ENCODE measurements at regions not wholly inside any gene's neighbourhood (a gene's known extent, or its start where the extent isn't known, plus 50 kb on each side); places are given as distances from the start of the nearest gene placed in this dataset.

DNA sequence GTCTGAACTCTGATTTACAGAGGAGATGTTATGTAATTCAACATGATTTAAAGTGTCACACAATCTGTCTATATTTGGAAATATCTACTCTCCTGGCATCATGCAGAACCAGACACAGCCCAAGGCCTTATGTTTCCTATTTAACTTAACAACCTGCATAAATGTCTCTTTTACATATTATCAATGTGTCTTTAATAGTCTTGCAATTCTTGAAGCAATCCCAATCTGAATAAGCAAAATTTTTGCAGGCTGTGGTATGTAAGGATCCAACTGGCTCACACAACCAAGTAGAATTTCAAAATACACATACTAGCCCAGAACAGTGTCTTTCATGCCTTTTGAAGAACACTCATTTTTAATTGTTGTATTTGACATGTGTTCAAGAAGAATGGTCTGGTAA is 443.2 kb downstream of the MAFB start:
- Histone ChIP-seq H3K4me3 (ENCODE audit: low read depth, low read length) (no peak overlapping the region), H3K27ac (ENCODE audit: low read depth, low read length) (no peak overlapping the region), H3K27me3 (ENCODE audit: insufficient read depth, low read length) (peaks cover 37% of the 10 kb centered on the region), H2AFZ (ENCODE audit: low read length, unreplicated experiment) (no peak overlapping the region), H3K36me3 (ENCODE audit: insufficient read depth, low read length) (no peaks in the 10 kb centered on the region), H3K79me2 (ENCODE audit: control insufficient read depth, insufficient read depth, low read length, unreplicated experiment) (no peaks in the 10 kb centered on the region), H3K4me1 (ENCODE audit: control insufficient read depth, insufficient read depth, low read length, unreplicated experiment) (no peaks in the 10 kb centered on the region)

DNA sequence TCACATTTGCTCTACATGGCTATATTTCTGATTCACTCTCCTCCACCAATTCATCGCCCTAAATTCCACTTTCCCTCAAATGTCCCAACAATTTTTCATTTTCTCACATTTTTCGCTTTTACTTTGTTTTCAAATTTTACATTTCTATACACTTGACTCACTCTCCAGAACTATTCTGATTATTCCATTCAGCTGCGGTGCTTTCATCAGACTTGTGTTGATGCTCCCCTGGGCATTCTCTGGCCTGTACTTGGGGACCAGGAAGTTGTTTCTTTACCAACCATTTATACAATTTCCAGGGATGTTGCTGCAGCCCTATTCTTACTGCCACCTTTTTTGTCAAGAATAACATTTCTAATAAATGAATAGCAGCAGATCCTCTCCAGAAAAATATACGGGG is 444.8 kb downstream of the MAFB start:
- Histone ChIP-seq H3K79me2 (ENCODE audit: control insufficient read depth, insufficient read depth, low read length, unreplicated experiment) (no peaks in the 10 kb centered on the region), H3K36me3 (ENCODE audit: insufficient read depth, low read length) (no peaks in the 10 kb centered on the region), H3K27me3 (ENCODE audit: insufficient read depth, low read length) (peaks cover 33% of the 10 kb centered on the region), H2AFZ (ENCODE audit: low read length, unreplicated experiment) (no peak overlapping the region), H3K27ac (ENCODE audit: low read depth, low read length) (no peak overlapping the region), H3K4me3 (ENCODE audit: low read depth, low read length) (no peak overlapping the region), H3K4me1 (ENCODE audit: control insufficient read depth, insufficient read depth, low read length, unreplicated experiment) (no peaks in the 10 kb centered on the region)

DNA sequence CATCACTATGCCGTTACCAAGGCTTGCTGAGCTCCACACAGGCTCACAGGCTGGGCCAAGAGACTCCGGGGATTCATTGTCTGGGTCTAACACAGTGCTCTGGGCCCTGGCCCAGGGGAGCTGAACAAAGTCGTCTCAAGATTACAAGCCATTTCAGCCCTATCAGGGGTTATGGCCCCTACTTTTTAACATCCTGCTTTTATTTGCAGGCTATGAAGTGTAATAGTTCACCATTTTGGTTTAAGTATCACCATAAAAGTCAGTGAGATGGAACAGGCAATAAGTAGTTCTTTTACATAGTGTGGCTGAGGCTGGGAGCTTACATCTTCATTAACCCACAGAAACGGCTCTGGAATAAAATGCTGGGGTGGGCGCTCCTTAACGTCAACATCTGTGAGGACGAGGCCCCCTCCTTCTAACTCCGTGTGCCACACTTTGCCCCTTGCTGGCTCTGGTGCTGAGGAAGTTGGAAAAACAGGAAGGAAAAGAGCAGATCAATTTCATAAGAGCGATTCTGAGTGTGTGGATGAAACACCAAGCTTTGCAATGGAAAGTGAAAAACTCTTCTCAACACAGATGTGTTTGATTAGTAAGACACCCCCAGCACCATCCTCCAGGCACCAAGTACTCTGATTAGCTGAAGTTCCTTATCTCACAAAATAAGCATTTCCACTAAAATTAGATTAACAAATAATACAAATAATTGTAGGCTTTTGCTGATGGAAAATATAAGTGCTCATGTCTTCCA is 447.3 kb downstream of the MAFB start:
- Histone ChIP-seq H3K4me3 (ENCODE audit: low read depth, low read length) (no peak overlapping the region), H3K27me3 (ENCODE audit: insufficient read depth, low read length) (peaks cover 26% of the 10 kb centered on the region), H3K27ac (ENCODE audit: low read depth, low read length) (no peak overlapping the region), H2AFZ (ENCODE audit: low read length, unreplicated experiment) (no peak overlapping the region), H3K36me3 (ENCODE audit: insufficient read depth, low read length) (no peaks in the 10 kb centered on the region), H3K79me2 (ENCODE audit: control insufficient read depth, insufficient read depth, low read length, unreplicated experiment) (no peaks in the 10 kb centered on the region), H3K4me1 (ENCODE audit: control insufficient read depth, insufficient read depth, low read length, unreplicated experiment) (no peaks in the 10 kb centered on the region)

DNA sequence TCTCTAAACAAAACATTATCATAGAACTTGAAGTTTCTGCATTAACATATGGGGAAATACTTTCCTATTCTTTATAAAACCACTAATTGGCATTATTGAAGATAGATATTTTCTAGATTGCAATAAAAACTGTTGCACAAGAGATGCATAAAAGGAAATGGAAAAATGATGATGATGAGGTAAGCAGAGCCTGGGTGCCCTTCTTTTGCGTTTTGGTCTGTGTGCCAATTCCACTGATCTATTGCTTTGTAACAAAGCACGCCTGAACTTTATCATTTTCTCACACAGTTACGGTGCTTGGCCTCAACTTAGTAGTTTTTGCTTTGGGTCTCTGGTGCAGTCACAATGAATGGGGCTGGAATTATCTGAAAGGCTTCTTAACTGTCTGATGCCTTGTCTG is 450.5 kb downstream of the MAFB start:
- Histone ChIP-seq H3K27ac (ENCODE audit: low read depth, low read length) (no peak overlapping the region), H3K4me1 (ENCODE audit: control insufficient read depth, insufficient read depth, low read length, unreplicated experiment) (no peaks in the 10 kb centered on the region), H3K36me3 (ENCODE audit: insufficient read depth, low read length) (no peaks in the 10 kb centered on the region), H3K4me3 (ENCODE audit: low read depth, low read length) (no peak overlapping the region), H2AFZ (ENCODE audit: low read length, unreplicated experiment) (no peak overlapping the region), H3K27me3 (ENCODE audit: insufficient read depth, low read length) (peaks cover 23% of the 10 kb centered on the region), H3K79me2 (ENCODE audit: control insufficient read depth, insufficient read depth, low read length, unreplicated experiment) (no peaks in the 10 kb centered on the region)

DNA sequence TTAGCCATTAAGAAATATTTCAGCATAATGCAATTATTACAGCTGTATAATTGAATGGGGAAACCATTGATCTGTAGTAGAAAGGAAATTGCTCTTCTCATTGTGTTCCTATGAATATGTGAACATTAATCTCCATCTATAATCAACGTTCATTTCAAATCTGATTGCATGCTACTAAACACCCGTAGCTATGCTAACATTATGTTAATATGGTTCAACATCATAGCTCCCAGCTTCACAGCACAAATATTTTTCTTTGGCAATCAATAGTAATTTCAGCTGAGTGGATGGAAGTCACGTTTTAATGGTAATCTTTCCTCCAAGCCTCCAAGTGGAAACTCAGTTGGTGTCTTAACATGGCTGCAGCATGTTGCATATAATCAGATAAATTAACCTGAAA is 454.4 kb downstream of the MAFB start:
- Histone ChIP-seq H3K27ac (ENCODE audit: low read depth, low read length) (no peak overlapping the region), H3K4me1 (ENCODE audit: control insufficient read depth, insufficient read depth, low read length, unreplicated experiment) (no peaks in the 10 kb centered on the region), H3K27me3 (ENCODE audit: insufficient read depth, low read length) (peaks cover 16% of the 10 kb centered on the region), H3K4me3 (ENCODE audit: low read depth, low read length) (no peak overlapping the region), H2AFZ (ENCODE audit: low read length, unreplicated experiment) (no peak overlapping the region), H3K36me3 (ENCODE audit: insufficient read depth, low read length) (no peaks in the 10 kb centered on the region), H3K79me2 (ENCODE audit: control insufficient read depth, insufficient read depth, low read length, unreplicated experiment) (no peaks in the 10 kb centered on the region)

DNA sequence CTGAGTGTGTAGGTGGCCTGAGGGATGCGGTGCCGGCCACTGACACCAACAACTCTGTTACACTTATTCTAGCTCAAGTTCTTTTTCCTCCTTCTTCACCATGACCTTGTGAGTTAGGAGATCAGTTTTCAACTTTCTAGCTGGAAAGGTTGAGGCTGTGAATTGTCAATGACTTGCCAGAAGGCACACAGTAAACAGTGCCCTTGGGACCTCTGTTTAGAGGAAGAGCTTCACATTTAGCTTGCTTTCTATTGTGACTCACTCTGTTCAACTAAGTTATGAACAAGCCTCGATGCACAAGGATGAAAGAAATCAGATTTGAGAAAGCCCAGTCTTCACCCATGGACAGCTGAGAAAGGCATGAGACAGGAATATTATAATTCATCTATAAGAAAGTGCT is 455.6 kb downstream of the MAFB start:
- Histone ChIP-seq H3K27ac (ENCODE audit: low read depth, low read length) (no peak overlapping the region), H3K4me3 (ENCODE audit: low read depth, low read length) (no peak overlapping the region), H3K4me1 (ENCODE audit: control insufficient read depth, insufficient read depth, low read length, unreplicated experiment) (no peaks in the 10 kb centered on the region), H2AFZ (ENCODE audit: low read length, unreplicated experiment) (no peak overlapping the region), H3K36me3 (ENCODE audit: insufficient read depth, low read length) (no peaks in the 10 kb centered on the region), H3K79me2 (ENCODE audit: control insufficient read depth, insufficient read depth, low read length, unreplicated experiment) (no peaks in the 10 kb centered on the region), H3K27me3 (ENCODE audit: insufficient read depth, low read length) (peaks cover 16% of the 10 kb centered on the region)

DNA sequence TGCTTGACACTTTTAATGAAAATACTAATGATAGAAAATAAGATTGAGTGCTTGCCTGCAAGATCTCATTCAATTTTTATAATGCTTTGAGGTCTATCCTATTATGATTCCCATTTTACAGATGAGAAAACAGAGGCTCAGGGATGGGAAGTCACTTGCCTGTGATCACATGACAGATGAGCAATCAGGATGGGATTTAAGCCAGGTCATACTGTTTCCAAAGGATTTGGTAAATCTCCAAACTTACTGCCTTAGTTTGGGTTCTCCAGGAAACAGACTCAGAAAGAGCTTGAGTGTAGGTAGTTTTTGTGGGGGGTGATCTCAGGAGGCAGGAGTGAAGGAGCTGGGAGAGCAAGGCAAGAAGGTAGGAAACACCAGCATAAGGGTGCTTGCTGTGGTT is 456.3 kb downstream of the MAFB start:
- Histone ChIP-seq H3K4me1 (ENCODE audit: control insufficient read depth, insufficient read depth, low read length, unreplicated experiment) (no peaks in the 10 kb centered on the region), H3K27ac (ENCODE audit: low read depth, low read length) (no peak overlapping the region), H3K4me3 (ENCODE audit: low read depth, low read length) (no peak overlapping the region), H3K27me3 (ENCODE audit: insufficient read depth, low read length) (peaks cover 16% of the 10 kb centered on the region), H3K79me2 (ENCODE audit: control insufficient read depth, insufficient read depth, low read length, unreplicated experiment) (no peaks in the 10 kb centered on the region), H3K36me3 (ENCODE audit: insufficient read depth, low read length) (no peaks in the 10 kb centered on the region), H2AFZ (ENCODE audit: low read length, unreplicated experiment) (no peak overlapping the region)

DNA sequence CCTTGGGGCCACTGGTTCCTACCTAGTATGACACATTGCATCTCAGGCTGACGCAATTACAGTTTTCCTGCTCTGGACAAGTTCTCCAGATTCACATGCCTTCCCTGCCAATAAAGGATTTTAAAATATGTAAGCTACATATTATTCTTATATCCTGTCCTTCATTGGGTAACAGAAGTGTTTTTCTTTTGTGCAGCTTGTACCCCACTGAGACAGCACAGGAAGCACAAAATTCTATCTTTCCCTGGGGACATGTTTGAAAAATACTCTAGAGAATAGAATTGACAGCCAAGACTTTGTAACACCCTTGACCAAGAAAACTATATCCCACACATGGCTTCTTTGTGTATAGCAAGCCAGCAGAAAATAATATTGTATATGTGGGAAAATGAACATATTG is 456.8 kb downstream of the MAFB start:
- Histone ChIP-seq H3K36me3 (ENCODE audit: insufficient read depth, low read length) (no peaks in the 10 kb centered on the region), H3K79me2 (ENCODE audit: control insufficient read depth, insufficient read depth, low read length, unreplicated experiment) (no peaks in the 10 kb centered on the region), H3K27me3 (ENCODE audit: insufficient read depth, low read length) (peaks cover 16% of the 10 kb centered on the region), H2AFZ (ENCODE audit: low read length, unreplicated experiment) (no peak overlapping the region), H3K4me3 (ENCODE audit: low read depth, low read length) (no peak overlapping the region), H3K4me1 (ENCODE audit: control insufficient read depth, insufficient read depth, low read length, unreplicated experiment) (no peaks in the 10 kb centered on the region), H3K27ac (ENCODE audit: low read depth, low read length) (no peak overlapping the region)

DNA sequence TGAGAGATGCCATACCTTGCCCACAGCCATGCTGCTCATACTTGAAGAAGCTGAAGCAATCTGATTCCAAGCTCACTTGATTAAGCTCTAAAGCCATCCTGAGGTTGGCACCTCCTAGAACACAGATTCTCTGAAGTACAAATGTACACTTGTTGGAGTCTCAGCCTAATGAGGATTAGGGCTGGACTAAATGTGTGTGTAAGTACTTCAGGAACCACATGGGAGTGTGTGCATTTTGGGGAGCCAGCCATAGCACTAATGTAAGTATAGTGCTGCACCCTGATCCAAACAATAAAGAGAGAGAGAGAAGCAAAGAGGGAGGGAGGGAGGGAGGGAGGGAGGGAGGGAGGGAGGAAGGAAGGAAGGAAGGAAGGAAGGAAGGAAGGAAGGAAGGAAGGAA is 458.6 kb downstream of the MAFB start:
- Histone ChIP-seq H2AFZ (ENCODE audit: low read length, unreplicated experiment) (no peak overlapping the region), H3K4me3 (ENCODE audit: low read depth, low read length) (no peak overlapping the region), H3K36me3 (ENCODE audit: insufficient read depth, low read length) (no peaks in the 10 kb centered on the region), H3K4me1 (ENCODE audit: control insufficient read depth, insufficient read depth, low read length, unreplicated experiment) (no peaks in the 10 kb centered on the region), H3K79me2 (ENCODE audit: control insufficient read depth, insufficient read depth, low read length, unreplicated experiment) (no peaks in the 10 kb centered on the region), H3K27ac (ENCODE audit: low read depth, low read length) (no peak overlapping the region), H3K27me3 (ENCODE audit: insufficient read depth, low read length) (peaks cover 11% of the 10 kb centered on the region)

DNA sequence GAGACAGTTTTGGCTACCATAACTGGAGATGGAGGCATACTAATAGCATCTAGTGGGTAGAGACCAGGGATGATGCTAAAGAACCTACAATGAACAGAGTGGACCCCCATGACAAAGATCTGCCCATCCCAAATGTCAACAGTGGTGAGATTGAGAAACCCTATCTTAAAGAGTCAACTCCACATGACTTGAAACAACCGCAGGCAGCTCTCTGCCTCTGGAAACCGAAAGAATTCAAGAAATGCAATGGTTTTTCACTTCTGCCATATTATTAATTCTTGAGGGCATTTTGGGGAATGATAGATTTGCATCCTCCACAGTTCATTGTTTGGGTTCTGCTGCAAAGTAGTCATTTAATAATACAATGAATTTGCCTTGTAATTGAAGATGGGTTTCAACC is 463.4 kb downstream of the MAFB start:
- Histone ChIP-seq H3K36me3 (ENCODE audit: insufficient read depth, low read length) (no peaks in the 10 kb centered on the region), H3K27me3 (ENCODE audit: insufficient read depth, low read length) (no peaks in the 10 kb centered on the region), H3K79me2 (ENCODE audit: control insufficient read depth, insufficient read depth, low read length, unreplicated experiment) (no peaks in the 10 kb centered on the region), H3K4me1 (ENCODE audit: control insufficient read depth, insufficient read depth, low read length, unreplicated experiment) (no peaks in the 10 kb centered on the region), H2AFZ (ENCODE audit: low read length, unreplicated experiment) (no peak overlapping the region), H3K27ac (ENCODE audit: low read depth, low read length) (no peak overlapping the region), H3K4me3 (ENCODE audit: low read depth, low read length) (no peak overlapping the region)

DNA sequence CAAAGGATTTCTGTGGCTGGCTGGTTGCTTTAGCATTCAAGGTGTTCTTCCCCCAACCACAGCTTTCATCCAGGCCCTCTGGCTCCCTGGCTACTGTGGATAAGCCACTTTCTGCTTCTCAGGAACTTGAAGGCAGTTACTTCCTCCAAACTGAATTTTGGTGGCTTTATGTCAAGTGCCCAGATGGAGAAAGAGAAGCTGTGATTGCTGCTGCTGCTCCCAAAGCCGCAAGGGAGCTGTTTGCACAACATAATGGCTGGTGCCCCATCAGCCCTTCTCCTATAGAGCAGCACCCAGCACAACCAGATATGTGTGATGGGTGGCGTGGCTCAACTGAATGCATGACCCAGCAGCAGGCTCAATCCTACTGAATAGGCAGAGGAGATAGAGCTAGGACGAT is 465.2 kb downstream of the MAFB start:
- H3K27ac ChIP-seq (ENCODE audit: low read depth, low read length) = no peak overlapping the region

More for the DNA sequence above, 465.2 kb downstream of the MAFB start:
- Histone ChIP-seq H3K36me3 (ENCODE audit: insufficient read depth, low read length) (no peaks in the 10 kb centered on the region), H3K79me2 (ENCODE audit: control insufficient read depth, insufficient read depth, low read length, unreplicated experiment) (no peaks in the 10 kb centered on the region), H3K27me3 (ENCODE audit: insufficient read depth, low read length) (no peaks in the 10 kb centered on the region), H2AFZ (ENCODE audit: low read length, unreplicated experiment) (no peak overlapping the region), H3K4me1 (ENCODE audit: control insufficient read depth, insufficient read depth, low read length, unreplicated experiment) (no peaks in the 10 kb centered on the region), H3K4me3 (ENCODE audit: low read depth, low read length) (no peak overlapping the region)
